GM23338 (cell line): ENCODE measurements at regions not wholly inside any gene's neighbourhood (a gene's known extent, or its start where the extent isn't known, plus 50 kb on each side); places are given as distances from the start of the nearest gene placed in this dataset.

Experiments used
- CREB1 ChIP-seq: fragments of 250-450 bp; sonication (Bioruptor Pico); IDR thresholded peaks from 2 replicates; pipeline ENCODE4 v1.5.0; 2020; ENCODE audit warnings: low read depth, mild to moderate bottlenecking, moderate library complexity
- CTCF ChIP-seq, 2 experiments: fragments of 200-600 bp in 1 of 2; sonication (generic) in 1 of 2; conservative IDR thresholded peaks; 2 replicates each; pipeline versions ENCODE4 v1.5.1 to v1.6.1; 2016 to 2017; ENCODE audit warnings: antibody characterized with exemption in 2 of 2, low read depth in 2 of 2, mild to moderate bottlenecking in 2 of 2, moderate library complexity in 1 of 2
- ETS1 ChIP-seq: IDR thresholded peaks from 2 replicates; pipeline ENCODE4 v1.6.1; 2016; ENCODE audit warnings: antibody characterized with exemption
- EZH2 ChIP-seq: fragments of 200-600 bp; sonication (generic); IDR thresholded peaks from one replicate; pipeline ENCODE4 v1.8.0; 2017; ENCODE audit warnings: antibody characterized with exemption, mild to moderate bottlenecking, low read depth; ENCODE audit not compliant: unreplicated experiment
- EZH2phosphoT487 ChIP-seq: fragments of 200-600 bp; sonication (generic); IDR thresholded peaks from one replicate; pipeline ENCODE4 v1.8.1; 2018; ENCODE audit warnings: antibody characterized with exemption; ENCODE audit not compliant: unreplicated experiment
- JUNB ChIP-seq: IDR thresholded peaks from one replicate; pipeline ENCODE4 v1.6.1; 2016; ENCODE audit warnings: antibody characterized with exemption; ENCODE audit not compliant: unreplicated experiment
- NANOG ChIP-seq: IDR thresholded peaks from 2 replicates; pipeline ENCODE4 v1.6.1; 2016; ENCODE audit warnings: antibody characterized with exemption, borderline replicate concordance
- POLR2AphosphoS5 ChIP-seq: IDR thresholded peaks from 2 replicates; pipeline ENCODE4 v1.6.1; 2016; ENCODE audit warnings: antibody characterized with exemption, low read depth
- REST ChIP-seq: IDR thresholded peaks from one replicate; pipeline ENCODE4 v1.6.1; 2018; ENCODE audit warnings: antibody characterized with exemption; ENCODE audit not compliant: unreplicated experiment
- STAT1 ChIP-seq: IDR thresholded peaks from one replicate; pipeline ENCODE4 v1.6.1; 2016; ENCODE audit warnings: antibody characterized with exemption; ENCODE audit not compliant: unreplicated experiment
- ZNF114 ChIP-seq: fragments of 250-450 bp; sonication (Bioruptor Pico); IDR thresholded peaks from 2 replicates; pipeline ENCODE4 v1.5.0; 2020; ENCODE audit warnings: mild to moderate bottlenecking, moderate library complexity
- ZNF331 ChIP-seq: fragments of 250-450 bp; sonication (Bioruptor Pico); IDR thresholded peaks from 2 replicates; pipeline ENCODE4 v1.5.0; 2020; ENCODE audit warnings: low read depth, mild to moderate bottlenecking, moderate library complexity

GRCh38 chr2:41182961-41183360 is 731.1 kb upstream of the SLC8A1 start:
- TF ChIP-seq POLR2AphosphoS5 (no peak), CTCF (conservative IDR thresholded peaks at IDR 0.05; ENCODE audit: low read depth in 2 of 2) (no peak), JUNB (no peak), EZH2 (no peak), ZNF114 (CRISPR knock-in tag) (no peak), REST (no peak), EZH2phosphoT487 (no peak), ZNF331 (CRISPR knock-in tag) (no peak), CREB1 (CRISPR knock-in tag) (no peak), ETS1 (no peak), NANOG (no peak), STAT1 (no peak)
